GM23248 (cell line): ENCODE measurements at regions not wholly inside any gene's neighbourhood (a gene's known extent, or its start where the extent isn't known, plus 50 kb on each side); places are given as distances from the start of the nearest gene placed in this dataset.

Experiments used
- DNase-seq: peaks from one replicate; pipeline ENCODE4 v3.0.0-alpha.2; 2015
- H2AFZ ChIP-seq: fragments of 200-600 bp; sonication (generic); 2 replicates; pipeline ENCODE4 v1.6.1; 2016; ENCODE audit warnings: antibody characterized with exemption
- H3F3A ChIP-seq: fragments of 200-600 bp; sonication (generic); 2 replicates; pipeline ENCODE4 v1.6.1; 2016; ENCODE audit warnings: mild to moderate bottlenecking, antibody characterized with exemption, mixed run types; ENCODE audit not compliant: insufficient read depth
- H3K27ac ChIP-seq: fragments of 200-600 bp; sonication (generic); 2 replicates; pipeline ENCODE4 v1.5.1; 2016; ENCODE audit warnings: mild to moderate bottlenecking
- H3K27me3 ChIP-seq: fragments of 200-600 bp; sonication (generic); replicated peaks from 2 replicates; pipeline ENCODE4 v1.6.1; 2016; ENCODE audit warnings: mild to moderate bottlenecking; ENCODE audit not compliant: insufficient read depth
- H3K36me3 ChIP-seq: fragments of 200-600 bp; sonication (generic); 2 replicates; pipeline ENCODE4 v1.6.1; 2016; ENCODE audit warnings: low read depth, mild to moderate bottlenecking
- H3K4me1 ChIP-seq: fragments of 200-600 bp; sonication (generic); 2 replicates; pipeline ENCODE4 v1.6.1; 2016; ENCODE audit warnings: mild to moderate bottlenecking; ENCODE audit not compliant: insufficient read depth
- H3K4me2 ChIP-seq: fragments of 200-600 bp; sonication (generic); one replicate; pipeline ENCODE4 v1.6.1; 2016; ENCODE audit warnings: mild to moderate bottlenecking; ENCODE audit not compliant: unreplicated experiment
- H3K4me3 ChIP-seq: fragments of 200-600 bp; sonication (generic); 2 replicates; pipeline ENCODE4 v1.5.1; 2016; ENCODE audit warnings: mild to moderate bottlenecking
- H3K79me2 ChIP-seq: fragments of 200-600 bp; sonication (generic); 2 replicates; pipeline ENCODE4 v1.6.1; 2016; ENCODE audit warnings: mild to moderate bottlenecking; ENCODE audit not compliant: insufficient read depth
- H3K9ac ChIP-seq: fragments of 200-600 bp; sonication (generic); 2 replicates; pipeline ENCODE4 v1.6.1; 2016; ENCODE audit warnings: mild to moderate bottlenecking
- H3K9me2 ChIP-seq: fragments of 200-600 bp; sonication (generic); 2 replicates; pipeline ENCODE4 v1.6.1; 2016; ENCODE audit warnings: mixed run types, mild to moderate bottlenecking, moderate library complexity; ENCODE audit not compliant: insufficient read depth
- H3K9me3 ChIP-seq: fragments of 200-600 bp; sonication (generic); one replicate; pipeline ENCODE4 v1.6.1; 2017; ENCODE audit warnings: low read depth
- H4K20me1 ChIP-seq: fragments of 200-600 bp; sonication (generic); 2 replicates; pipeline ENCODE4 v1.6.0; 2016; ENCODE audit not compliant: insufficient read depth
- EZH2 ChIP-seq: fragments of 200-600 bp; sonication (generic); IDR thresholded peaks from 2 replicates; pipeline ENCODE4 v1.6.1; 2018; ENCODE audit warnings: antibody characterized with exemption, mild to moderate bottlenecking; ENCODE audit not compliant: insufficient read depth, poor library complexity, severe bottlenecking
- EZH2phosphoT487 ChIP-seq: fragments of 200-600 bp; sonication (generic); IDR thresholded peaks from 2 replicates; pipeline ENCODE4 v1.6.1; 2018; ENCODE audit warnings: antibody characterized with exemption, moderate library complexity, mild to moderate bottlenecking, low read depth; ENCODE audit not compliant: insufficient read depth
- WGBS, 2 experiments: methylation state at CpG; one replicate each; pipeline ENCODE4 v1.1.6; 2015 to 2017; ENCODE audit warnings: low lambda C conversion rate in 2 of 2, low coverage in 1 of 2; ENCODE audit errors: missing lambda C conversion rate in 2 of 2; 5-methylcytosine and 5-hydroxymethylcytosine counted together
- in situ Hi-C: fragments of 300-500 bp; cut with MboI; formaldehyde crosslinking; loops from 2 replicates; pipeline ENCODE4 v1.15.0; 2020

GRCh38 chr2:176414641-176415040 lies 145.4 kb downstream of the MTX2 start:
- peaks cover 4% of the 10 kb centered on the region; the same call in 1 of the 2 replicates for H3K9me2 ChIP-seq
- H3K79me2 ChIP-seq, result no peaks in the 10 kb centered on the region
- H3K4me2 ChIP-seq, result no peak overlapping the region
- H3K27ac ChIP-seq, result no peak overlapping the region
- in situ Hi-C loops, result no loop called here
- H4K20me1 ChIP-seq, result no peaks in the 10 kb centered on the region
- no peaks in the 10 kb centered on the region for H3K36me3 ChIP-seq
- no peaks in the 10 kb centered on the region for H3K9me3 ChIP-seq
- peaks cover 14% of the 10 kb centered on the region for H3K4me1 ChIP-seq
- peak; percentile 31 for DNase-seq
- H3K9ac ChIP-seq, result no peak overlapping the region
- no peak overlapping the region for H2AFZ ChIP-seq
- H3K27me3 ChIP-seq, result no peaks in the 10 kb centered on the region
- no peak overlapping the region for H3K4me3 ChIP-seq
- TF ChIP-seq EZH2 (no peak), EZH2phosphoT487 (no peak)
- 76 to 79% methylated on average over 3 of the region's 3 CpGs for WGBS, 2 experiments
- H3F3A ChIP-seq, result peaks cover 15% of the 10 kb centered on the region; the same call in 1 of the 2 replicates

GRCh38 chr2:176415174-176415895 lies 146.1 kb downstream of the MTX2 start:
- 69 to 74% methylated on average over 8 of the region's 8 CpGs for WGBS, 2 experiments

GRCh38 chr2:176415937-176416499 lies 146.8 kb downstream of the MTX2 start:
- Histone ChIP-seq H3K4me3 (no peak overlapping the region), H3K79me2 (no peaks in the 10 kb centered on the region), H3K4me2 (no peak overlapping the region), H3K36me3 (no peaks in the 10 kb centered on the region), H3K27me3 (no peaks in the 10 kb centered on the region), H3K9me3 (no peaks in the 10 kb centered on the region), H3K9me2 (peaks cover 4% of the 10 kb centered on the region; the same call in 1 of the 2 replicates), H3F3A (peaks cover 27% of the 10 kb centered on the region), H4K20me1 (no peaks in the 10 kb centered on the region), H3K27ac (no peak overlapping the region), H2AFZ (no peak overlapping the region), H3K9ac (no peak overlapping the region), H3K4me1 (peaks cover 27% of the 10 kb centered on the region)
- TF ChIP-seq EZH2phosphoT487 (no peak), EZH2 (no peak)
- in situ Hi-C loops, result no loop called here
- 57 to 69% methylated on average over 3 of the region's 3 CpGs for WGBS, 2 experiments
- no peak for DNase-seq

More at GRCh38 chr2:176415174-176415895, 146.1 kb downstream of the MTX2 start:
- DNase-seq, result no peak
- no peak overlapping the region for H2AFZ ChIP-seq
- H3K9ac ChIP-seq, result no peak overlapping the region
- H3K36me3 ChIP-seq, result no peaks in the 10 kb centered on the region
- H3K4me2 ChIP-seq, result no peak overlapping the region
- H3K9me3 ChIP-seq, result no peaks in the 10 kb centered on the region
- H3K9me2 ChIP-seq, result peaks cover 4% of the 10 kb centered on the region; the same call in 1 of the 2 replicates
- H3K27ac ChIP-seq, result no peak overlapping the region
- in situ Hi-C loops, result no loop called here
- H3K79me2 ChIP-seq, result no peaks in the 10 kb centered on the region
- peaks cover 20% of the 10 kb centered on the region for H3F3A ChIP-seq
- no peaks in the 10 kb centered on the region for H3K27me3 ChIP-seq
- H3K4me1 ChIP-seq, result peaks cover 20% of the 10 kb centered on the region
- no peak for TF ChIP-seq EZH2phosphoT487
- no peak for TF ChIP-seq EZH2
- no peak overlapping the region for H3K4me3 ChIP-seq
- H4K20me1 ChIP-seq, result no peaks in the 10 kb centered on the region

GRCh38 chr2:176418768-176419167 lies 149.5 kb downstream of the MTX2 start:
- DNase-seq, result peak; percentile 14
- Histone ChIP-seq H3K9me2 (no peaks in the 10 kb centered on the region; the same call in 1 of the 2 replicates), H3K27ac (peak overlapping the region; percentile 93), H3K4me3 (no peak overlapping the region), H4K20me1 (no peaks in the 10 kb centered on the region), H3K9ac (peak overlapping the region; percentile 62; the same call in 1 of the 2 replicates), H3K9me3 (no peaks in the 10 kb centered on the region), H2AFZ (peak overlapping the region; percentile 65), H3K27me3 (no peaks in the 10 kb centered on the region), H3K4me2 (peak overlapping the region; percentile 61), H3K79me2 (no peaks in the 10 kb centered on the region), H3K36me3 (no peaks in the 10 kb centered on the region), H3F3A (peaks cover 31% of the 10 kb centered on the region), H3K4me1 (peaks cover 34% of the 10 kb centered on the region)
- WGBS, 2 experiments, result 64 to 67% methylated on average over 6 of the region's 6 CpGs
- no peak for TF ChIP-seq EZH2
- no peak for TF ChIP-seq EZH2phosphoT487
- in situ Hi-C loops, result no loop called here
